ENCODE measurements at regions not wholly inside any gene's neighbourhood (a gene's known extent, or its start where the extent isn't known, plus 50 kb on each side); places are given as distances from the start of the nearest gene placed in this dataset.

- Mint-ChIP-seq H3K4me3 (no peak overlapping the region), H3K4me1 (no peaks in the 10 kb centered on the region), H3K9me3 (no peaks in the 10 kb centered on the region), H3K27ac (no peak overlapping the region), H3K27me3 (ENCODE audit: low read depth) (peaks cover 42% of the 10 kb centered on the region), H3K36me3 (ENCODE audit: low read depth) (no peaks in the 10 kb centered on the region)
- no peak for TF ChIP-seq CTCF (IDR thresholded peaks at IDR 0.05; ENCODE audit: unreplicated experiment in 3 of 3)
Measured at GRCh38 chr22:49040111-49040510, 787.6 kb downstream of the BRD1 start.

- TF ChIP-seq CTCF (IDR thresholded peaks at IDR 0.05; ENCODE audit: unreplicated experiment in 3 of 3) = no peak
Measured at GRCh38 chr22:49039625-49040024, 788.0 kb downstream of the BRD1 start.

GRCh38 chr22:49037701-49038245, 789.9 kb downstream of the BRD1 start:
- Mint-ChIP-seq H3K4me3 (no peak overlapping the region), H3K36me3 (ENCODE audit: low read depth) (no peaks in the 10 kb centered on the region), H3K27ac (no peak overlapping the region), H3K4me1 (no peaks in the 10 kb centered on the region), H3K9me3 (no peaks in the 10 kb centered on the region), H3K27me3 (ENCODE audit: low read depth) (peaks cover 42% of the 10 kb centered on the region)
- no peak for TF ChIP-seq CTCF (IDR thresholded peaks at IDR 0.05; ENCODE audit: unreplicated experiment in 3 of 3)

More at GRCh38 chr22:49039625-49040024, 788.0 kb downstream of the BRD1 start:
- Mint-ChIP-seq H3K4me1 (no peaks in the 10 kb centered on the region), H3K27ac (no peak overlapping the region), H3K9me3 (no peaks in the 10 kb centered on the region), H3K27me3 (ENCODE audit: low read depth) (peaks cover 41% of the 10 kb centered on the region), H3K4me3 (no peak overlapping the region), H3K36me3 (ENCODE audit: low read depth) (no peaks in the 10 kb centered on the region)

- Mint-ChIP-seq H3K4me1 (no peaks in the 10 kb centered on the region), H3K36me3 (ENCODE audit: low read depth) (no peaks in the 10 kb centered on the region), H3K4me3 (no peak overlapping the region), H3K27ac (no peak overlapping the region), H3K9me3 (no peaks in the 10 kb centered on the region), H3K27me3 (ENCODE audit: low read depth) (peaks cover 46% of the 10 kb centered on the region)
- no peak for TF ChIP-seq CTCF (IDR thresholded peaks at IDR 0.05; ENCODE audit: unreplicated experiment in 3 of 3)
Measured at GRCh38 chr22:49036513-49036912, 791.2 kb downstream of the BRD1 start.

- no peak for TF ChIP-seq CTCF (IDR thresholded peaks at IDR 0.05; ENCODE audit: unreplicated experiment in 3 of 3)
- Mint-ChIP-seq H3K4me1 (no peaks in the 10 kb centered on the region), H3K9me3 (no peaks in the 10 kb centered on the region), H3K36me3 (ENCODE audit: low read depth) (no peaks in the 10 kb centered on the region), H3K4me3 (no peak overlapping the region), H3K27ac (no peak overlapping the region), H3K27me3 (ENCODE audit: low read depth) (peaks cover 50% of the 10 kb centered on the region)
Measured at GRCh38 chr22:49035818-49036457, 791.7 kb downstream of the BRD1 start.

Data from nephron (organoid).